HEK293 (cell line): ENCODE measurements at regions not wholly inside any gene's neighbourhood (a gene's known extent, or its start where the extent isn't known, plus 50 kb on each side); places are given as distances from the start of the nearest gene placed in this dataset.

ENCODE experiments used
- CTCF ChIP-seq: fragments of 450-650 bp; formaldehyde crosslinking; IDR thresholded peaks from 2 replicates; pipeline ENCODE4 v1.5.1; 2016; ENCODE audit warnings: missing biosample characterization, missing genetic modification characterization
- MYNN ChIP-seq: fragments of 450-650 bp; formaldehyde crosslinking; IDR thresholded peaks from 2 replicates; pipeline ENCODE4 v1.5.1; 2016; ENCODE audit warnings: missing biosample characterization, missing genetic modification characterization, borderline replicate concordance
- REPIN1 ChIP-seq: fragments of 450-650 bp; formaldehyde crosslinking; IDR thresholded peaks from 2 replicates; pipeline ENCODE4 v1.5.1; 2017; ENCODE audit warnings: missing biosample characterization, missing genetic modification characterization, low read depth
- ZBTB10 ChIP-seq: fragments of 450-650 bp; formaldehyde crosslinking; IDR thresholded peaks from 2 replicates; pipeline ENCODE4 v1.5.1; 2016; ENCODE audit warnings: missing biosample characterization, missing genetic modification characterization

- no peak for TF ChIP-seq REPIN1 (tag by site-specific recombination)
- no peak for TF ChIP-seq CTCF
- TF ChIP-seq MYNN (tag by site-specific recombination) = no peak
- no peak for TF ChIP-seq ZBTB10
These were observed 421.0 kb upstream of the CDH5 start for GRCh38 chr16:65945493-65945892.
